ENCODE measurements at regions not wholly inside any gene's neighbourhood (a gene's known extent, or its start where the extent isn't known, plus 50 kb on each side); places are given as distances from the start of the nearest gene placed in this dataset.

- peak; percentile 62 for DNase-seq
These were observed 393.9 kb upstream of the CFAP20DC start for GRCh38 chr3:59443618-59444293.

- DNase-seq: no peak
These were observed 392.2 kb upstream of the CFAP20DC start for GRCh38 chr3:59442046-59442445.

GRCh38 chr3:59440285-59441028 lies 390.6 kb upstream of the CFAP20DC start:
- DNase-seq: no peak

- no peak for DNase-seq
These were observed 388.7 kb upstream of the CFAP20DC start for GRCh38 chr3:59438492-59438891.

- DNase-seq: no peak
These were observed 386.5 kb upstream of the CFAP20DC start for GRCh38 chr3:59436164-59436958.

- DNase-seq: no peak
These were observed 383.7 kb upstream of the CFAP20DC start for GRCh38 chr3:59433546-59433945.

- no peak for DNase-seq
These were observed 382.8 kb upstream of the CFAP20DC start for GRCh38 chr3:59432665-59433064.

GRCh38 chr3:59430341-59430740 lies 380.5 kb upstream of the CFAP20DC start:
- no peak for DNase-seq

GRCh38 chr3:59429198-59429597 lies 379.4 kb upstream of the CFAP20DC start:
- no peak for DNase-seq

- peak; percentile 83 for DNase-seq
These were observed 377.2 kb upstream of the CFAP20DC start for GRCh38 chr3:59426821-59427565.

GRCh38 chr3:59425942-59426341 lies 376.1 kb upstream of the CFAP20DC start:
- DNase-seq: peak; percentile 82

GRCh38 chr3:59425371-59425770 lies 375.5 kb upstream of the CFAP20DC start:
- DNase-seq: no peak

- peak; percentile 72 for DNase-seq
These were observed 374.6 kb upstream of the CFAP20DC start for GRCh38 chr3:59424268-59425010.

- no peak for DNase-seq
These were observed 373.9 kb upstream of the CFAP20DC start for GRCh38 chr3:59423707-59424106.

GRCh38 chr3:59422312-59422711 lies 372.5 kb upstream of the CFAP20DC start:
- peak; percentile 79 for DNase-seq

GRCh38 chr3:59418836-59419235 lies 369.0 kb upstream of the CFAP20DC start:
- DNase-seq: no peak

GRCh38 chr3:59412516-59412915 lies 362.7 kb upstream of the CFAP20DC start:
- DNase-seq: no peak

- no peak for DNase-seq
These were observed 361.9 kb upstream of the CFAP20DC start for GRCh38 chr3:59411694-59412093.

- no peak for DNase-seq
These were observed 361.4 kb upstream of the CFAP20DC start for GRCh38 chr3:59411186-59411585.

GRCh38 chr3:59408047-59408624 lies 358.3 kb upstream of the CFAP20DC start:
- DNase-seq: no peak

- no peak for DNase-seq
These were observed 357.6 kb upstream of the CFAP20DC start for GRCh38 chr3:59407425-59407824.

GRCh38 chr3:59406943-59407342 lies 357.1 kb upstream of the CFAP20DC start:
- no peak for DNase-seq
